DOHH2 (cell line): ENCODE measurements at regions not wholly inside any gene's neighbourhood (a gene's known extent, or its start where the extent isn't known, plus 50 kb on each side); places are given as distances from the start of the nearest gene placed in this dataset.

Source experiments
- H3F3A ChIP-seq: fragments of 200-600 bp; sonication (generic), shearing (Covaris generic); 2 replicates; pipeline ENCODE4 v1.6.0; 2016; ENCODE audit warnings: antibody characterized with exemption, mild to moderate bottlenecking; ENCODE audit not compliant: control insufficient read depth, insufficient read depth
- H3K27ac ChIP-seq: fragments of 200-600 bp; sonication (generic); 2 replicates; pipeline ENCODE4 v1.5.1; 2014; ENCODE audit warnings: low read depth, mild to moderate bottlenecking, low read length, moderate library complexity
- H3K27me3 ChIP-seq: fragments of 200-600 bp; sonication (generic); 2 replicates; pipeline ENCODE4 v1.6.1; 2014; ENCODE audit warnings: mild to moderate bottlenecking, low read length, mixed read lengths; ENCODE audit not compliant: control insufficient read depth
- H3K36me3 ChIP-seq: fragments of 200-600 bp; sonication (generic); 2 replicates; pipeline ENCODE4 v1.6.1; 2014; ENCODE audit warnings: mild to moderate bottlenecking, low read length, moderate library complexity, mixed read lengths; ENCODE audit not compliant: control insufficient read depth
- H3K4me1 ChIP-seq: fragments of 200-600 bp; sonication (generic); 2 replicates; pipeline ENCODE4 v1.6.1; 2014; ENCODE audit warnings: mild to moderate bottlenecking, low read length, mixed read lengths; ENCODE audit not compliant: control insufficient read depth
- H3K4me2 ChIP-seq: fragments of 200-600 bp; sonication (generic); 2 replicates; pipeline ENCODE4 v1.6.0; 2014; ENCODE audit warnings: mild to moderate bottlenecking, low read length, moderate library complexity
- H3K4me3 ChIP-seq: fragments of 200-600 bp; sonication (generic); 2 replicates; pipeline ENCODE4 v1.5.1; 2014; ENCODE audit warnings: mild to moderate bottlenecking, low read length, mixed read lengths
- H3K79me2 ChIP-seq: fragments of 200-600 bp; sonication (generic); 2 replicates; pipeline ENCODE4 v1.6.1; 2014; ENCODE audit warnings: mild to moderate bottlenecking, low read length, mixed read lengths; ENCODE audit not compliant: control insufficient read depth
- H3K9me2 ChIP-seq: fragments of 200-600 bp; sonication (generic); replicated peaks from 2 replicates; pipeline ENCODE4 v1.6.1; 2014; ENCODE audit warnings: mild to moderate bottlenecking, low read length, mixed read lengths; ENCODE audit not compliant: control insufficient read depth
- H3K9me3 ChIP-seq: fragments of 200-600 bp; sonication (generic); 2 replicates; pipeline ENCODE4 v1.6.1; 2014; ENCODE audit warnings: antibody characterized with exemption, low read length, mixed read lengths; ENCODE audit not compliant: control insufficient read depth, insufficient read depth
- H4K20me1 ChIP-seq: fragments of 200-600 bp; sonication (generic); 2 replicates; pipeline ENCODE4 v1.6.0; 2014; ENCODE audit warnings: low read depth, mild to moderate bottlenecking, antibody characterized with exemption, low read length, moderate library complexity; ENCODE audit not compliant: control insufficient read depth, insufficient read depth
- CTCF ChIP-seq: fragments of 200-600 bp; sonication (generic); IDR thresholded peaks from one replicate; pipeline ENCODE4 v1.5.1; 2014; ENCODE audit warnings: antibody characterized with exemption, mild to moderate bottlenecking, low read depth, low read length; ENCODE audit not compliant: poor library complexity, severe bottlenecking
- EZH2phosphoT487 ChIP-seq: fragments of 200-600 bp; sonication (generic); IDR thresholded peaks from 2 replicates; pipeline ENCODE4 v1.6.1; 2017; ENCODE audit warnings: borderline replicate concordance, mild to moderate bottlenecking, antibody characterized with exemption, low read length, moderate library complexity, mixed read lengths

- Histone ChIP-seq H3K27me3 (no peaks in the 10 kb centered on the region), H3K79me2 (no peaks in the 10 kb centered on the region), H3K4me2 (no peak overlapping the region), H3K4me3 (no peak overlapping the region), H3K4me1 (no peaks in the 10 kb centered on the region), H3K27ac (no peak overlapping the region), H3F3A (no peaks in the 10 kb centered on the region), H3K9me2 (no peaks in the 10 kb centered on the region), H3K36me3 (no peaks in the 10 kb centered on the region), H4K20me1 (no peaks in the 10 kb centered on the region), H3K9me3 (no peaks in the 10 kb centered on the region)
- TF ChIP-seq EZH2phosphoT487 (no peak), CTCF (no peak)
Measured at GRCh38 chr1:164296172-164296571, 262.8 kb upstream of the PBX1 start.

GRCh38 chr1:164308101-164308500, 250.9 kb upstream of the PBX1 start:
- Histone ChIP-seq H4K20me1 (no peaks in the 10 kb centered on the region), H3K4me3 (no peak overlapping the region), H3K9me3 (no peaks in the 10 kb centered on the region), H3K36me3 (no peaks in the 10 kb centered on the region), H3K27me3 (no peaks in the 10 kb centered on the region), H3K4me1 (no peaks in the 10 kb centered on the region), H3K79me2 (no peaks in the 10 kb centered on the region), H3K4me2 (no peak overlapping the region), H3K9me2 (no peaks in the 10 kb centered on the region), H3K27ac (no peak overlapping the region), H3F3A (no peaks in the 10 kb centered on the region)
- TF ChIP-seq CTCF (no peak), EZH2phosphoT487 (no peak)

- H3K9me3 ChIP-seq: no peaks in the 10 kb centered on the region
- no peak overlapping the region for H3K4me3 ChIP-seq
- H3K4me1 ChIP-seq: no peaks in the 10 kb centered on the region
- H3K36me3 ChIP-seq: no peaks in the 10 kb centered on the region
- H3K27me3 ChIP-seq: no peaks in the 10 kb centered on the region
- H3K4me2 ChIP-seq: no peak overlapping the region
- no peak for TF ChIP-seq EZH2phosphoT487
- TF ChIP-seq CTCF: no peak
- no peaks in the 10 kb centered on the region for H3K79me2 ChIP-seq
- H3F3A ChIP-seq: no peaks in the 10 kb centered on the region
- H3K27ac ChIP-seq: no peak overlapping the region
- no peaks in the 10 kb centered on the region for H4K20me1 ChIP-seq
- no peaks in the 10 kb centered on the region for H3K9me2 ChIP-seq
Measured at GRCh38 chr1:164310166-164310565, 248.8 kb upstream of the PBX1 start.

GRCh38 chr1:164311377-164311776, 247.6 kb upstream of the PBX1 start:
- no peak overlapping the region for H3K27ac ChIP-seq
- H3K9me3 ChIP-seq: no peaks in the 10 kb centered on the region
- no peaks in the 10 kb centered on the region for H3K36me3 ChIP-seq
- H3K9me2 ChIP-seq: no peaks in the 10 kb centered on the region
- H3K4me1 ChIP-seq: no peaks in the 10 kb centered on the region
- H4K20me1 ChIP-seq: no peaks in the 10 kb centered on the region
- H3F3A ChIP-seq: no peaks in the 10 kb centered on the region
- H3K4me3 ChIP-seq: no peak overlapping the region
- no peak overlapping the region for H3K4me2 ChIP-seq
- TF ChIP-seq CTCF (no peak), EZH2phosphoT487 (no peak)
- H3K27me3 ChIP-seq: no peaks in the 10 kb centered on the region
- H3K79me2 ChIP-seq: no peaks in the 10 kb centered on the region
